ENCODE measurements at regions not wholly inside any gene's neighbourhood (a gene's known extent, or its start where the extent isn't known, plus 50 kb on each side); places are given as distances from the start of the nearest gene placed in this dataset.

DNA sequence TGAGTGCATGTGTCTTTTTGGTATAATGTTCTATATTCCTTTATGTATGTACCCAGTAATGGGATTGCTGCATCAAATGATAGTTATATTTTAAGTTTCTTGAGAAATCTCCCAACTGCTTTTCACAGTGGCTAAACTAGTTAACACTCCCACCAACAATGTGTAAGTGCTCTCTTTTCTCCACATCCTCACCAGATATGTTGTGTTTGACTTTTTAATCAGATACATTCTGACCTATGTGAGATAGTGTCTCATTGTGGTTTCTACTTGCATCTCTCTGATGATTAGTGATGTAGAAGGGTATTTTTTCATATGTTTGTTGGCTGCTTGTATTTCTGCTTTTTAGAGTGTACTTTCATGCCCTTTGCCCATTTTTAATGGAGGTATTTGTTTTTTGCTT, 62.8 kb upstream of the ALG10B start:
- no peak for DNase-seq
- intact Hi-C loops (cut with DNase I), result no loop called here

DNA sequence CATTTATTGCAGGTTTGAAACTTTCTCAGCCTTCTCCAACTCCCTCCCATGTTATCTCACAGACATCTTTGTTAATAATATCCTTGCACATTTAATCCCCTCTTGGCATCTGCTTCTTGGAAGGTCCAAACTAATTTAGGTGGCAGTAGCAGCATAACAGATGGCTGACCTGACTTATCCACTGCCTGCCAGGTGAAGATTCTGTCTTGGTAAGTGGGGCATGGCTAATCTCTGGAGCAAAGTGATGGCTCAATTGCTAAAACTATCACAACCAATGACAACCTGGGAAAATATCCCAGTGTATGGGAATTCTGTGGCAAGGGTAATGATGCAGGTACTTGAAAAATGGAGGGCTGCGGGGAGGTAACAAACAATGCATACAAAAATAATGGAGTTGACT, 58.2 kb upstream of the ALG10B start:
- intact Hi-C loops (cut with DNase I), result no loop called here
- no peak for DNase-seq
